ENCODE measurements at regions not wholly inside any gene's neighbourhood (a gene's known extent, or its start where the extent isn't known, plus 50 kb on each side); places are given as distances from the start of the nearest gene placed in this dataset.

GRCh38 chr13:33891196-33891742 lies 73.3 kb downstream of the RFC3 start:
- ATAC-seq = no peak
- peak; percentile 92 for TF ChIP-seq ISL1 (CRISPR knock-in tag; IDR thresholded peaks at IDR 0.05)
- peak; percentile 49; the same call in 1 of the 2 replicates for TF ChIP-seq TCF4 (CRISPR knock-in tag; IDR thresholded peaks at IDR 0.05; ENCODE audit: borderline replicate concordance)
- TF ChIP-seq GLIS3 (CRISPR knock-in tag; IDR thresholded peaks at IDR 0.05) = no peak

DNA sequence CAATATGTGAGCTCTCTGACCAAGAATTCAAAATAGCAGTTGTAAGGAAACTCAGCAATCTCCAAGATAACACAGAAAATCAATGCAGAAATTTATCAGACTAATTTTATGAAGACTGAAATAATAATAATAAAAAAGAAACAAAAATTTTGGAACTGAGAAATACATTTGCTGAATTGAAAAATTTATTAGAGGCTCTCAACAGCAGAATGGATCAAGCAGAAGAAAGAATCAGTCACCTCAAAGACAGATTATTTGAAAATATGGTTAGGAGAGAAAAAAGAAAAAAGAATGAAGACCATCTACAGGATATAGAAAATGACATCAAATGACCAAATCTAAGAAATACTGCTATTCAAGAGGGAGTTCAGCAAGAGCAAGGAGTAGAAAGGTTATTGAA lies 75.6 kb downstream of the RFC3 start:
- TF ChIP-seq ZFP30 (CRISPR knock-in tag; IDR thresholded peaks at IDR 0.05) = peak; percentile 68
- TF ChIP-seq ESRRG (CRISPR knock-in tag; IDR thresholded peaks at IDR 0.05) = no peak
- TF ChIP-seq RARB (CRISPR knock-in tag; IDR thresholded peaks at IDR 0.05) = no peak
- no peak for TF ChIP-seq ZFP3 (CRISPR knock-in tag; IDR thresholded peaks at IDR 0.05)
- TF ChIP-seq CSRNP3 (CRISPR knock-in tag; IDR thresholded peaks at IDR 0.05) = no peak
- TF ChIP-seq BACH2 (CRISPR knock-in tag; IDR thresholded peaks at IDR 0.05; ENCODE audit: borderline replicate concordance) = no peak
- TF ChIP-seq OSR1 (CRISPR knock-in tag; IDR thresholded peaks at IDR 0.05) = no peak
- no peak for TF ChIP-seq CSDC2 (CRISPR knock-in tag; IDR thresholded peaks at IDR 0.05)
- no peak for ATAC-seq

GRCh38 chr13:33904431-33904830 lies 86.5 kb downstream of the RFC3 start:
- no peak for ATAC-seq

GRCh38 chr13:33908116-33908515 lies 90.2 kb downstream of the RFC3 start:
- TF ChIP-seq TCF4 (CRISPR knock-in tag; IDR thresholded peaks at IDR 0.05; ENCODE audit: borderline replicate concordance) = no peak
- no peak for TF ChIP-seq CSDC2 (CRISPR knock-in tag; IDR thresholded peaks at IDR 0.05)
- TF ChIP-seq GLIS3 (CRISPR knock-in tag; IDR thresholded peaks at IDR 0.05) = no peak
- no peak for TF ChIP-seq PATZ1 (CRISPR knock-in tag; IDR thresholded peaks at IDR 0.05; ENCODE audit: borderline replicate concordance)
- TF ChIP-seq, protein P1, sequence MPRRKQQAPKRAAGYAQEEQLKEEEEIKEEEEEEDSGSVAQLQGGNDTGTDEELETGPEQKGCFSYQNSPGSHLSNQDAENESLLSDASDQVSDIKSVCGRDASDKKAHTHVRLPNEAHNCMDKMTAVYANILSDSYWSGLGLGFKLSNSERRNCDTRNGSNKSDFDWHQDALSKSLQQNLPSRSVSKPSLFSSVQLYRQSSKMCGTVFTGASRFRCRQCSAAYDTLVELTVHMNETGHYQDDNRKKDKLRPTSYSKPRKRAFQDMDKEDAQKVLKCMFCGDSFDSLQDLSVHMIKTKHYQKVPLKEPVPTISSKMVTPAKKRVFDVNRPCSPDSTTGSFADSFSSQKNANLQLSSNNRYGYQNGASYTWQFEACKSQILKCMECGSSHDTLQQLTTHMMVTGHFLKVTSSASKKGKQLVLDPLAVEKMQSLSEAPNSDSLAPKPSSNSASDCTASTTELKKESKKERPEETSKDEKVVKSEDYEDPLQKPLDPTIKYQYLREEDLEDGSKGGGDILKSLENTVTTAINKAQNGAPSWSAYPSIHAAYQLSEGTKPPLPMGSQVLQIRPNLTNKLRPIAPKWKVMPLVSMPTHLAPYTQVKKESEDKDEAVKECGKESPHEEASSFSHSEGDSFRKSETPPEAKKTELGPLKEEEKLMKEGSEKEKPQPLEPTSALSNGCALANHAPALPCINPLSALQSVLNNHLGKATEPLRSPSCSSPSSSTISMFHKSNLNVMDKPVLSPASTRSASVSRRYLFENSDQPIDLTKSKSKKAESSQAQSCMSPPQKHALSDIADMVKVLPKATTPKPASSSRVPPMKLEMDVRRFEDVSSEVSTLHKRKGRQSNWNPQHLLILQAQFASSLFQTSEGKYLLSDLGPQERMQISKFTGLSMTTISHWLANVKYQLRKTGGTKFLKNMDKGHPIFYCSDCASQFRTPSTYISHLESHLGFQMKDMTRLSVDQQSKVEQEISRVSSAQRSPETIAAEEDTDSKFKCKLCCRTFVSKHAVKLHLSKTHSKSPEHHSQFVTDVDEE (CRISPR knock-in tag; IDR thresholded peaks at IDR 0.05) = no peak
- TF ChIP-seq, protein P2, sequence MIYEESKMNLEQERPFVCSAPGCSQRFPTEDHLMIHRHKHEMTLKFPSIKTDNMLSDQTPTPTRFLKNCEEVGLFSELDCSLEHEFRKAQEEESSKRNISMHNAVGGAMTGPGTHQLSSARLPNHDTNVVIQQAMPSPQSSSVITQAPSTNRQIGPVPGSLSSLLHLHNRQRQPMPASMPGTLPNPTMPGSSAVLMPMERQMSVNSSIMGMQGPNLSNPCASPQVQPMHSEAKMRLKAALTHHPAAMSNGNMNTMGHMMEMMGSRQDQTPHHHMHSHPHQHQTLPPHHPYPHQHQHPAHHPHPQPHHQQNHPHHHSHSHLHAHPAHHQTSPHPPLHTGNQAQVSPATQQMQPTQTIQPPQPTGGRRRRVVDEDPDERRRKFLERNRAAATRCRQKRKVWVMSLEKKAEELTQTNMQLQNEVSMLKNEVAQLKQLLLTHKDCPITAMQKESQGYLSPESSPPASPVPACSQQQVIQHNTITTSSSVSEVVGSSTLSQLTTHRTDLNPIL (CRISPR knock-in tag; IDR thresholded peaks at IDR 0.05; ENCODE audit: low read depth) = no peak
- no peak for TF ChIP-seq BACH2 (CRISPR knock-in tag; IDR thresholded peaks at IDR 0.05; ENCODE audit: borderline replicate concordance)
- TF ChIP-seq CSRNP3 (CRISPR knock-in tag; IDR thresholded peaks at IDR 0.05) = no peak
- TF ChIP-seq ZNF70 (CRISPR knock-in tag; IDR thresholded peaks at IDR 0.05) = no peak
- no peak for TF ChIP-seq ZFP30 (CRISPR knock-in tag; IDR thresholded peaks at IDR 0.05)

More at GRCh38 chr13:33904431-33904830, 86.5 kb downstream of the RFC3 start:
- TF ChIP-seq ZFP30 (CRISPR knock-in tag; IDR thresholded peaks at IDR 0.05) = no peak
- no peak for TF ChIP-seq ISL1 (CRISPR knock-in tag; IDR thresholded peaks at IDR 0.05)
- TF ChIP-seq OSR1 (CRISPR knock-in tag; IDR thresholded peaks at IDR 0.05) = no peak
- TF ChIP-seq, protein P2 (CRISPR knock-in tag; IDR thresholded peaks at IDR 0.05; ENCODE audit: low read depth) = no peak
- no peak for TF ChIP-seq ZNF8 (CRISPR knock-in tag; IDR thresholded peaks at IDR 0.05)
- no peak for TF ChIP-seq RARB (CRISPR knock-in tag; IDR thresholded peaks at IDR 0.05)
- no peak for TF ChIP-seq TOX (CRISPR knock-in tag; IDR thresholded peaks at IDR 0.05; ENCODE audit: borderline replicate concordance)
- TF ChIP-seq CSRNP3 (CRISPR knock-in tag; IDR thresholded peaks at IDR 0.05) = no peak
- no peak for TF ChIP-seq ARNTL (CRISPR knock-in tag; IDR thresholded peaks at IDR 0.05; ENCODE audit: borderline replicate concordance, low read depth)
- no peak for TF ChIP-seq ZNF70 (CRISPR knock-in tag; IDR thresholded peaks at IDR 0.05)
- TF ChIP-seq ZNF565 (CRISPR knock-in tag; conservative IDR thresholded peaks at IDR 0.05; ENCODE audit: low read depth) = no peak
- no peak for TF ChIP-seq ESRRG (CRISPR knock-in tag; IDR thresholded peaks at IDR 0.05)

More at GRCh38 chr13:33908116-33908515, 90.2 kb downstream of the RFC3 start:
- no peak for ATAC-seq

Data from SK-N-SH treated with all-trans-retinoic acid at 6 μM for 48 hours (cell line).